Lower lobe of right lung (tissue), 2 donors: ENCODE measurements at regions not wholly inside any gene's neighbourhood (a gene's known extent, or its start where the extent isn't known, plus 50 kb on each side); places are given as distances from the start of the nearest gene placed in this dataset.

ENCODE experiments used
- ATAC-seq, 2 donors: fragments of 200-7000 bp; cut with Tn5 transposase; one replicate each; pipeline ENCODE4 v1.9.1; 2020 to 2022; ENCODE audit warnings: mild to moderate bottlenecking in 2 of 2, moderate library complexity in 2 of 2
- DNase-seq: peaks from one replicate; pipeline ENCODE4 v3.0.0-alpha.2; 2020
- H3K27ac ChIP-seq: fragments of 200-600 bp; one replicate; pipeline ENCODE4 v1.8.0; 2022
- H3K27me3 ChIP-seq: fragments of 200-600 bp; one replicate; pipeline ENCODE4 v1.8.0; 2022; ENCODE audit warnings: low read depth
- H3K36me3 ChIP-seq: fragments of 200-600 bp; one replicate; pipeline ENCODE4 v1.8.0; 2022; ENCODE audit warnings: mild to moderate bottlenecking
- H3K4me1 ChIP-seq: fragments of 200-600 bp; one replicate; pipeline ENCODE4 v1.8.0; 2022
- H3K4me3 ChIP-seq: fragments of 200-600 bp; one replicate; pipeline ENCODE4 v1.8.0; 2022; ENCODE audit warnings: mild to moderate bottlenecking
- H3K9me3 ChIP-seq: fragments of 200-600 bp; one replicate; pipeline ENCODE4 v1.8.0; 2022
- CTCF ChIP-seq: fragments of 200-600 bp; IDR thresholded peaks from one replicate; pipeline ENCODE4 v1.8.0; 2022; ENCODE audit warnings: antibody characterized with exemption, mild to moderate bottlenecking
- intact Hi-C: fragments of 100-400 bp; cut with DNase I; formaldehyde crosslinking; loops from one replicate; pipeline ENCODE4 v1.11.0; 2022
- donor health status: DM: no; HTN: yes; CAD: no; lungs with severe emphysema.

GRCh38 chr16:62586128-62586862 lies 550.1 kb upstream of the CDH8 start:
- Histone ChIP-seq H3K27me3 (no peaks in the 10 kb centered on the region), H3K27ac (no peak overlapping the region), H3K4me3 (no peak overlapping the region), H3K4me1 (no peaks in the 10 kb centered on the region), H3K9me3 (no peaks in the 10 kb centered on the region), H3K36me3 (no peaks in the 10 kb centered on the region)
- ATAC-seq (no peak), DNase-seq (no peak)
- intact Hi-C loops: no loop called here
- no peak for TF ChIP-seq CTCF

DNA sequence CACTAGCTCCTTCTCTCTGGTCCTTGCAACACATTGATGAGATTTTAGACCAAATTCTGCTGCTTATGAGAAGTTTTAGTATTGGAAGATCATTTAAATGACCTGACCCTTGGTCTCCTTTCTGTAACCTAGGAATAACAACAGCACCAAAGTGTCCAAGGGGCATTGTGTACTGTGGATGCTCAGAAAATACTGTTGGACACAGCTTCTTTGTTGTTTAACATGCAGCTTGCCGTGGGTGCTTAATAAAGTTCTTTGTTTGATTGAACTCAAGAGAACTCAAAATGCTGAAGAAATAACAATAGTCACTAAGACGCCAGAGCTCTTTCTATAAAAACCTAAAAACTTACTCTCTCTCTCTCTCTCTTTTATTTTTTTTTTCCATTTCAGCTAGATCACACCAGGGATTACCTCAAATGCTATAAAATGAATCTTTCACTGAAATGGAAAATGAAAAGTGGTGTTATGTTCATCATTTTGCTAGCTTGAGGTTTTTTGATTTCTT lies 548.9 kb upstream of the CDH8 start:
- intact Hi-C loops: no loop called here
- Histone ChIP-seq H3K27ac (no peak overlapping the region), H3K4me1 (no peaks in the 10 kb centered on the region), H3K27me3 (no peaks in the 10 kb centered on the region), H3K4me3 (no peak overlapping the region), H3K9me3 (no peaks in the 10 kb centered on the region), H3K36me3 (no peaks in the 10 kb centered on the region)
- no peak for TF ChIP-seq CTCF
- ATAC-seq: no peak
- no peak for DNase-seq

DNA sequence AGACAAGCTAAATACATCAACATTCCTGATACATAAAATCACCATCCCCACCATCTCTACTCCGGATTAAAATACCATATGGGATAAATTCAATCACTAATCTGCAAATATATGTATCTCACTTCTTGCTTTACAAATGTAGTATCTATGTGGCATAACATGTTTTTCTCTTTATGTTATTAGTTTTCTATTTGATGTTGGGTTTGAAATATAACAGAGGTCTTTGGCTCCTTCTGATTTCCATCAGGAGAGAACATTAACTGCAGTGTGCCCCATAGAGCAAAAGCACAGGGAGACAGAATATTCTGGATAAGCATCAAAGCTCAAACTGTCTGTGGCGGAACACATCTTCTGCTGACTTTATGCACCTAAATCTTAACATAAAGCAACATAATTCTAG lies 547.2 kb upstream of the CDH8 start:
- no peak for DNase-seq
- H3K27ac ChIP-seq: no peak overlapping the region
- no peaks in the 10 kb centered on the region for H3K36me3 ChIP-seq
- no peaks in the 10 kb centered on the region for H3K27me3 ChIP-seq
- no peak for TF ChIP-seq CTCF
- no peak for ATAC-seq
- intact Hi-C loops: no loop called here
- no peaks in the 10 kb centered on the region for H3K4me1 ChIP-seq
- no peak overlapping the region for H3K4me3 ChIP-seq
- H3K9me3 ChIP-seq: no peaks in the 10 kb centered on the region

- intact Hi-C loops: no loop called here
- no peak for TF ChIP-seq CTCF
- Histone ChIP-seq H3K4me3 (no peak overlapping the region), H3K36me3 (no peaks in the 10 kb centered on the region), H3K4me1 (no peaks in the 10 kb centered on the region), H3K27me3 (no peaks in the 10 kb centered on the region), H3K9me3 (no peaks in the 10 kb centered on the region), H3K27ac (no peak overlapping the region)
- DNase-seq (no peak), ATAC-seq (no peak)
These were observed 537.2 kb upstream of the CDH8 start for GRCh38 chr16:62573466-62573865.

- Histone ChIP-seq H3K27ac (no peak overlapping the region), H3K9me3 (no peaks in the 10 kb centered on the region), H3K4me1 (no peaks in the 10 kb centered on the region), H3K36me3 (no peaks in the 10 kb centered on the region), H3K27me3 (no peaks in the 10 kb centered on the region), H3K4me3 (no peak overlapping the region)
- intact Hi-C loops: no loop called here
- ATAC-seq (no peak), DNase-seq (no peak)
- no peak for TF ChIP-seq CTCF
These were observed 532.7 kb upstream of the CDH8 start for GRCh38 chr16:62568926-62569325.
